ENCODE measurements at regions not wholly inside any gene's neighbourhood (a gene's known extent, or its start where the extent isn't known, plus 50 kb on each side); places are given as distances from the start of the nearest gene placed in this dataset.

DNA sequence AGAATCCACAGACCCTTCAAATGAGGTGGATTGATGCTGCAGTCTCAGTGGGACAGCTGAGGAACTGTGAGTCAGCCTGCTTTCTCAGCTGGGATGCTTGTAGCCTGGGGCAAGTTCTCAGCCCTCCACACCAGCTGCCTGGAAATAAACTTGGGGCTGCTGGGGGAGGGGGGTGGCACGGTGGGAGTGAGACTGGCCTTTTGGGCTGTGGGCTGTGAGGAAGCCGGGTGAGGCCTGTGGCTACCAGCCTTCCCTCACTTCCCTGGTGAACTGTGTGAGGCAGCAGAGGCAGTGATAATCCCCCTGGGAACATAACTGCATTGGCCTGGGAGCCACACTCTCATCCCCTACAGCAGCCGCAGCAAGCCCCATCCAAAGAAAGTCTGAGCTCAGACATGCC, 114.5 kb upstream of the GUCY1A1 start:
- no peak for DNase-seq

DNA sequence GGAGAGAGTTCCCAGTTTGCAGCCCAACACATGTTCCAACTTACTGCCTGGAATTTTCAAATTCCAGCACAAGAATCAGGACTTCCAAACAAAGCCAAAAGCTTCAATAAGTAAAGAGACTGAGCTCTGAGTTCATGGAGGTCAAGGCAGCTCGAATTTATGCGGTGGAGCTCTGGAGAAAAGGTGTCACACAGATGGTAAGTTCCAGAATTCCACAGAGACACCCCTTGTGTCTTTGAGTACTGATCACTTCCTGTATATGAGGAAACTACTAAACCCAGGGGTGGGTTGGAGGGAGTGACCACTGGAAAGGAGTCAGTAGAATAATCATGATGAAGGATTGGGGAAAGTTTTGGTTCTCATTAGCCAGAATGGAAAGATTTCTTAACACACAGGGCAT, 118.5 kb upstream of the GUCY1A1 start:
- DNase-seq = no peak

DNA sequence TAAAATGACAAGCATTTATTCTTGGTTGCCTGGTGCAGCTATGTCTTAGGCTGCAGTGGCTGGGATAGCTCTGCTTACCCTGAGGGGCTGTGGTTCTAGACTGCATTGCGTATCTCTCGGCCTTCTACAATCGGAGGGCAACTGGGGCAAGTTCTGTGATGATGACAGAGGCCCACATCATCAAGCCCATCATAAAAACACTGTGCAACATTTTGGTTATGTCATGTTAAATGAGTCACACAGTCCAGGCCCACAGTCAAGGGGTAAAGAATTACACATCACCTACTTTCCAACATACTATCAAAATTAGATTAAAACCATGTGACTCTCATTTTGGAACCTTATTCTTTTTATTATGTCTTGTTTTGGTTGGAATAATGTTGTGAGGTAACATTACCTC, 120.2 kb upstream of the GUCY1A1 start:
- no peak for DNase-seq

DNA sequence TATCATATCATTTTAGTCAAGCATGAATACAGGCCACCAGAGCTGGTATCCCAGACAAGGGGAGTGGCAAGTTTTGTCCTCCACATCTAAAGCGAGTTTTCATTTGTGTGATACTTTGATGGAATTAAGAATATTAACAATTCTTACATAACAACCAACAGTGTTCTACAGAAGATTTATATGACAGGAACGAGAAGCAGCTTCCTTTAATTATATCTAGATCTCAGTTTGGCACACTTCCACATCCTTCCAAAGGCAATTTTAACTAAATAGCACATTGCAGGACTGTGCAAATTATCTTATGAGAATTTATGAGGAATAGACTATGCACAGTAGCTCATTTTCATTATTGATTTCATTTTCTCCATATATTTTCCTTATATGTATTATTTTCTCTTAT, 121.2 kb upstream of the GUCY1A1 start:
- no peak for DNase-seq

DNA sequence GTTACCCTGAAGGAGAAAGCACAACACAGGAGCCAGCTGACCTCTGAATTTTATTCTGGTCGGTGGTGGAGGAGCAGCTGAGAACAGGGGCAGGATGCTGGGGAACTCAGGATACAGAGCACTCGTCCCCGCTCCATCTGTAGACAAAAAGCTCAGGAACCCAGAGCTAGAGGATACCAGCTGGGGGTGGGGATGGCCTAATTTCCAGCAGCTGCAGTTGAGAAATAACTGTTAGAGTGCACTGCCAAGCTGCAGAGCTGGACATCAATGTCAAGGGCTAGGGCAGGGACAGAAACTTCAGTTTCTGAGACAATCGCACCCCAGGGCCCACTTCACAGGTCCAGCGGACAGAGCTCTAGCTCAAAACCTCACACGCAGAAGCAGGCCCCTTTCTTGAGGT, 122.1 kb upstream of the GUCY1A1 start:
- DNase-seq = no peak

DNA sequence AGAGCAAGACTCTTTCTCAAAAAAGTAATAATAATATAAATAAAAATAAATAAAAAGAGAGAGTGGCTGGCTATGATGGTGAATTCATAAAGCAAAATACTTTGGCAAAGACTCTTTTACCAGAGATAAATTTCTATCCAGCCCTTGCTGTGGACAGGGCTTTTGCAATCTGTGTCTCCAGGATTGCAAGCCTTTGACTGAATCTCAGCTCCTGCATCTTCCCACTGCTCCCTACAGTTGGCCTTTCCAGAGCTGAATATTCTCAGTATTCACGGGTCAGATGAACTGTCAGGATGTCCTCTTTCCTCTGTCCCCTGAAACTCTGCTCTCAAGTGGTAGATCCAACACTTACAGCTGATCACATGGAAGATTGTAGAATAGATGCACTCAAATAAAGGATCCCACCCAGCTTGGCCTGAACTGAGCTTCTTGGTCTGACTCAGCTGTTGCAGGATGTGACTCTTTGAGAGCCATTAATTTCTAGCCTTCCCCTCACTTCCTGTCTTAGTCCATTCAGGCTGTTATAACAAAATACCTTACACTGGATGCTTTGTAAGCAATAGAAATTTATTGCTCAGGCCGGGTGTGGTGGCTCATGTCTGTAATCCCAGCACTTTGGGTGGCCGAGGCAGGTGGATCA, 123.4 kb upstream of the GUCY1A1 start:
- DNase-seq = no peak

DNA sequence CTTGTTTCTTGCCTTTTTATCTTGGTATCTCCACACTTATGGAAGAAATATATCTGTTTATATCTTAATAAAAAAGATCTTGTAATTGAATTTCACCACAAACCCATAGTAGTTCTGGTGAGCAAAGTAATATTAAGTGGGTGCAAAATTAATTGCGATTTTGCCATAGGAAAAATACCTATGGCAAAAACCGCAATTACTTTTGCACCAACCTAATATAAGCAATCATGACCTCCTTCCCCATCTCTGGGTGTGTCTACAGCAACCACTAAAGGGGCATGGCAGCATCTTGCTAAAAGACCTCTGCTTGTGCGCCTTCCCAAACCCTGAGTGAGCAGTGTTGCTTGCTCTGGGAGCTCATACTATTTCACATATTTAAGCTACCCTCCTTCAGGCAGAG, 124.2 kb upstream of the GUCY1A1 start:
- no peak for DNase-seq

DNA sequence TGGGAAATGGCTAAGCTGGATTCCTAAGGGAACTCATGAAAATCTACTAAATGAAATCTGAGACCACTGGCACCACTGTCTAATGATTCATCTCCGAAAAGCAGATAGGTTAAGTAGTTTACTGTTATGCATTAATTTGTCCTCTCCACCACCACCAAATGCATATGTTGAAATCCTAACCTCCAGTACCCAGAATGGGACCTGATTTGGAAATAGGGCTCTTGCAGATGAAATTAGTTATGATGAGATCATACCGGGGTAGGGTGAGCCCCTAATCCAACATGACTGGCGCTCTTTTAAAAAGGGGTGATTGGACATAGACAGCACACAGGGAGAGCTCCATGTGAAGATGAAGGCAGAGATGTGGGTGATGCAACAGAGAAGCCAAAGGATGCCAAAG, 124.9 kb upstream of the GUCY1A1 start:
- DNase-seq = no peak

DNA sequence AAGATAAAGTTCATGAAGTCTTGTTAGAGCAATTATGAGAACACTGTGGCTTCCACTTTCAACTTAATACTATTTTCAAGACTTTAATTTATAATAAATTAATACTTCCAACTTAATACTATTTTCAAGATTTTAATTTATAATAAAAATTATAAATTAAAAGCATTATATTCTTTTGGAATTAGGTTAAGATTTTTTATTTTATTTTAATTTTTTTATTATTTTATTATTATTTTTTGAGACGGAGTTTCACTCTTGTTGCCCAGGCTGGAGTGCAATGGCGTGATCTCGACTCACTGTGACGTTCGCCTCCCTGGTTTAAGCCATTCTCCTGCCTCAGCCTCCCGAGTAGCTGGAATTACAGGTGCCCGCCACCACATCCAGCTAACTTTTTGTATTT, 126.0 kb upstream of the GUCY1A1 start:
- no peak for DNase-seq

DNA sequence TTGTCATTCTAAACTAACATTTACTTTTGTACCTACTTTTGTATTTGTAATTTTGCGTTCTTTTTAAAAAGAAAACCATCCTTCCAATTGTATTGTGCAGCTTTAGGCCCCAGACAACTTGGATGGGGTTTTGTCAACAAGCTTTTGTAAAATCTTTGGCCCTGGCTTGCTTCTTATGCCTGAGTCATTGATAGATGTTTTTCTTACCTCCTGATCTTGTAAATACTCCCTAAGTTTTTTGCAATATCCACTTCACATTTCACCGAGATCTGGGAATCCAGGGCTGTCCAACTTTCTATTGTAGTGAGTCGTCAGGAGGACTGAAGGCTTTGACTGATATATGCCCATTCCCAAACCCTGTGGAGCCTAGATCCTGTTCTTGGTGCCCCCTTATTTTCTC, 126.9 kb upstream of the GUCY1A1 start:
- DNase-seq = no peak

DNA sequence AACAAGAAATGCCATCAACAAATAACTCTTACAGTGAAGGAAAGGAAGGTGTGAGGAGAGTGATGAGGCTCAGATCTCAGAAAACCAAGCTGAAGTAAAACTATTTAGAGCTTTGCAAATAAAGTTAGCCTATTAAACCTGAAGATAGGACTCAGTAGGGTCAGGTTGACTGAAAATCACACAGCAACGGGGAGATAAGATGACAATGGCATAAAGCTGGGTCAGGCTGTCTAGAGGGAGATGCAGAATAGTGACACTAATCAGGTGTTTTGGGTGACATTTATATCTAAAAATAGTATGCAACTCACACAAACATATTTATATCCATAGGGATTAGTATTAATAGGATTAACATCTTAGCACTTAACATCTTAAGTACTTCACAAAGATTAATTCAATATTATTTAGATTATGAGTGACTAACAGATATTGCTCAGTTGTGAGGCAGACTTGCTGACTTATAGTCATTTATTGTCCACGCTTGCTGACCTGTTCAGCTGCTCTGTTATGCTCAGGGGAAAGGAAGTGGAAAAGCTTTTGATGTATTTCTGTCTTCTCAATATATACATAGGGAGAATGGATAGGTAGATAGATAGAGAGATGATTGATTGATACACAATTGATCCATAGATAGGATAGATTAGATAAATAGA, 130.7 kb upstream of the GUCY1A1 start:
- DNase-seq = no peak

DNA sequence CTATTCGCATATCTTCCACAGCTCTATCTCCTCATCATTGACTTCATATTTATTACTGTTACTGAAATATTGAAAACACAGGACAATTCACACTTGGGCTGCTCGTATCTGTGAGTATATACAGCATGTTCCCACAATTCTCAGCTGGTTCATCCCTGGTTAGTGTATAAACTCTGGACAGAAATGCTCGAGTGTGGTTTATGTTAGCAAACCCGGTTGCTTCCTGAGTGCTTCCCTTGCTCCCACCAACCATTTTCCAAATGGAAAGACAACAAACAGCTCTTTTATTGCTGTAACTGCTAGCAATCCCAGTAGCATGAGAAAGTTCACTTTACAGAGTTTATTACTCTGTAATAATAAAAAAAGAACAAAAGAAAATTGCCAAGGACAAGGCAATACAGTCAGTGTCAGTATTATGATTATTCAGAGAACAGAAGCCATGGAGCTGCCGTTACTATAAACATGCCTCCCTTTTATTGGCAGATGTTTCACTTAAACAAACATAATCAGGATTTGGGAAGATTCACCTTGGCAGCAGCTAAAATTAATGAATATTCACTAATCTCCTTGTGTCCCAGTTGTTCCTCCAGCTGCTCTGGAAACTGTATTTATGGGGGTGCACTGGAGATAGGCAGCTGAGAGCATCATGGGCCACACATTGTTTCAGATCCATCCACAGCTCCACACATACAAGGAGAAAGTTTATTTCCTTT, 134.1 kb upstream of the GUCY1A1 start:
- no peak for DNase-seq

DNA sequence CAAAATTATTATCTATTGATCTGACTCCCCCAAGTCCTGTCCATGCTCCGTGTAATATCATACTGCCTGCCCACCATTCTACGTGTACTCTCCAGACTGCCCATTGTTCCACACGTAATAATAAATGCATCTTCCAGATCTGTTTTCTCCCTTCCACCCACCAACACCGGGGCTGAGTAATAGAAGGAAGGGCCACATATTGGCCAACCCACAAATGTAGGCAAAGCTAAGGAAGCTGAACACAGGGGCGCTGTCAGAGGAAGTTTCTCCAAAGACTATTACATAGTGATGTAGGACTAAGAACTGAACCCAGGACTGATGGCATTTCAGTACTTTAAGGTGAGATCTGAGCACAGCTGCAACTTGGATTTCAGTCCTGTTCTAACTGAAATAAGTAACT, 135.8 kb upstream of the GUCY1A1 start:
- DNase-seq = no peak

DNA sequence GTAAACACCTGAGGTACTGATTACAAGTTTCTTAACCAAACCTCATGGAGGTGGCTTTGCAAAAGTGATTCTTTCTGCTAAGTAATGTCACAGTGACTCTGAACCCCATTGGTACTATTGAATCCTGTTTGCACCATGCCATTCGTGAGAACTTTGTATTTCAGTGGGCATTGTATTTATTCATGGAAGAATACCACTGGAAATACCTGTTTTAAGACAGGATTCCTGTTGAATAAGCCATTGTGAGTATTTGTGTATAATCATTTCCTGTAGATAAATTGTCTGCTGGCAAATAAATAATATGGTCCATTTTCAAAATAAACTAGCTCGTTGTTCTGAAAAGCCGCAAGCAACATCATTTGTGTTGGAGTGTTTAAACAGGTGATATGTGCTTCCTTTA, 136.4 kb upstream of the GUCY1A1 start:
- no peak for DNase-seq

DNA sequence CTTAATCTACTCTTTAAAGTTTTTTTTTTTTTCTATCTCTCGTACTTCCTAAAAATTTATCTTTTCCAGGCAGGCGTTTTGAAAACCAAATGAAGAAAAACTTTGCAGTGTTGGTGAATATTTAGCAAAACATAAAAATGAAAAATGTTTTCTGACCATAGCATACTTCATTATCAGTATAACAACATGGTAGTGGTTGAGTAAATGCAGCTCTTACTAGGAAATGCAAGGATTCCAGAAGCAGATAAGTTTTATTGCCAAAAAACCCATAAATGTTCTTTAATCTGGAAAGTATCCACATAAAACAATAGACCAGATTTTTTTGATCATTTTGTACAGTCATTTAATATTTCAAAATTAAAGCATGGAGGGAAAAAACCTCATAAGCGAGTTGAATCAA, 136.9 kb upstream of the GUCY1A1 start:
- no peak for DNase-seq

DNA sequence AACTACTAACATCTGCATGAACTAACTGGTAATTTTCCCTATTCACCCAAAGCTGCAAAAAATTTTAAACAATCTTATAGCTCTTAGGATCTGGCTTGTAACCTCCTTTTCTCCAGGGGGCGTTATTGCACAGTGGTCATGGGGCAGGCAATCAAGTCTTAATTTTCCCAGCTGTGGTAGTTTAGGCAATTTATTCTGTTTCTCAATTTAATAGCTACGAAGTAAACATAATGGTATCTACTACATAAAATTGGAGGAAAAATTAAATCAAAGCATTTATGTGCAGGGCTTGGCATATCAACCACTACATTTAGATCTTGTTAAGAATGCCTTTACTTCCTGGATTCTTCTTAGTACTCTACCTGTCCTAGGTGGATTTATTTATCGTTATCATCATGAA, 137.4 kb upstream of the GUCY1A1 start:
- no peak for DNase-seq

DNA sequence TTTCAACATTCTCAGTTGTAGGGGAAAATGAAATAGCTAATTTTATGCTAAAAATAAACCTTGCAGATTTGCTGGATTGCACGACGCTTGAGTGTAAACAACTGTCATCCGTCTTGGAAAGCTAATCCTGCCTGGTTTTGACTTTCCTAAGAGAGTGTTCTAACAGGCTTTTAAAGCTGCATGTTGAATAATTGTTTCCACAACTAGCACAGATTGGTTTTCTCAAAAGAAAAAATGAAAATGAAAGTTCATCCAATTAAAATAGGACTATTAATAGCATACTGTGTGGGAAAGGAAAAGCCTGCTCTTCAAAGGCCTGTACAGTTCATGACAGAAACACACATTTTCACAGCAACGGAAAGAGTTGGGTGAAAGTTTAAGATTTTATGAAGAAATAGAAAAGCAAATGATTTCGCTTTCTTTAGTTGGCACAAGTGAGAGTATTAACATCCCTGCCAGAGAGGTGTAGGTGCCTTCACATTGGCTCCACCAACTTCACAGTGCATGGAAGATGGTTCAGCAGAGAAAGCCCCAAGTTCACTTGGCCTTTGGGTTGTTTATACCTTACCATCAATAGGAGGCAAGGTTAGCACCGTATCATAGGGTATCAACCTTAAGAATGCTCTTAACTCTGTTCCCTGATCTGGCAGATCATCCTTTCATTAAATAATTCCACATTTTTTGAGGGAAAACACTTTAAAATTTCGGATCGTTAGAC, 140.0 kb upstream of the GUCY1A1 start:
- no peak for DNase-seq

DNA sequence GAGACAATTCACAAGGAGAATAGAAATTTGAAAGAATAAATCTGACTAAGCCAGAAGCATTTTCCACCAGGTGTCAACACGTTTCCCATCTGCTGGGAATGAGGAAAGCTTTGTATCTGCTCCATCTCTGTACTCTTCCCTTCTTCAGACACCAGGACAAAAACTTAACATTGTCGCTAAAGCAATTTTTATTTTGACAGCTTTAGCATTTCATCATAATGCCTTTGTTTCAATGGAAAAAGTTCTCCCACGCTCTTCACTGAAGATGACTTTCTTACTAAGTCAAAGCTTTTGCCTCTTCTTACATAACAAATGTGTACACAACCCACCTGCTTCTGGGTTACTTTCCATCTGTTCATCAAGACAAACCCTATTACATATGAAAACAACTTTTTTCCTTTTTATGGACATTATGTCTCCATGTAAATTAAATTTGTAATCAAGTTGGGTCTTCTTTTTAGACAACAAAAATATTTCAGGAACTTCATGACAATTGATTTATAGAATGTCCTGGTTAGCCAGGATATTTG, 141.7 kb upstream of the GUCY1A1 start:
- no peak for DNase-seq

DNA sequence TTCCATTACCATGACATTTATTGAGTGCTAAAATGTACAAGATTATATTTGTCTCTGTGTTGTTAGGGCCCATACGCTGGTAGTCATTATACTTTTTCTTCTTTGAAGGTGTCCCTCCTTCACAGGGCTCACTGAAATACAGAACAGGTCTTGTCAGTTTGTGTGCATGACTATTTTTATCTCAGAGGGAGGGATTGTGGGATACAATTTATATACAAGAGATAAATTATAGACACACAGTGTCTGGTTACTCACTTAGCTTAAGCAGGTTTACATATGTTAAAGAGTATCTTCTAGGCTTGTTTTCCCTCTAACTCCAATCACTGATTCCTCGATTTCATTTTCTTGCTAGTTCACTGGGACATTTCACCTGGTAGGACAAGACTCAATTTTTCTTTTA, 143.3 kb upstream of the GUCY1A1 start:
- DNase-seq = no peak

DNA sequence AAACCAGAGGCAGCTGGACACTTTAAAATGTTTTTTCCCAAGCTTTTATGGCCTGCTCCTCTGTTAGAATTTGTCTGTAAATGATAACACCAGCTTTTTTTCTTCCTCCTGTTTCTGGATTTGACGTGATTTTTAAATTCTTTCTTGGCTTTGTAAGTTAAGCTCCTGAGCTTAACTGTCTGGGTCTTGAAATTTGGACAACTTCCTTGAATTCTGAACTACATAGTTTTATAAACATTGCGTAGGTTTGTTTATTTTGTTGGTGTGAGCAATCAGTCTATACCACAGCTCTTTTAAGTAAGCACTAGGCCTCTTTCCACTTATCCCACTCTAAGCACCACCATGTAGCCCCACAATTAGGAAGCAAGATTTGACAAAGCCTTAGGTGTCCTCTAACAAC, 144.4 kb upstream of the GUCY1A1 start:
- DNase-seq = no peak

DNA sequence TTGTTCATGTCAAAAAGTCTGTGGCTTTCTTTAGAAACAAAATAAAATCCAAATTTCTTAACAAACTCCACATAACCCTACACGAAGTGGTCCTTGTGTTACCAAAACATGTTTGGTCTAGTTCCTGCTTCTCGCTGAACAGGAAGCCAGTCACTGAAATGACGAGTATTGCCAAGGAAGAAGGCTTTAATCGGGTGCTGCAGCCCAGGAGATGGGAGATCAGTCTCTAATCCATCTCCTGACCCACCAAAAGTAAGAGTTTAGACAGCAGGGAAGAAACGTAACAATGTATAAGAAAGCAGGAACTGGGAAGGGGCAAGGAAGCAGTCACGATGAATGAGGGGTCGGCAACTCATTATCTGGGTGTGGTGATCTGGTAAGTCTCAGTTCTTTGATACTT, 144.6 kb upstream of the MAP9 start:
- DNase-seq = no peak

DNA sequence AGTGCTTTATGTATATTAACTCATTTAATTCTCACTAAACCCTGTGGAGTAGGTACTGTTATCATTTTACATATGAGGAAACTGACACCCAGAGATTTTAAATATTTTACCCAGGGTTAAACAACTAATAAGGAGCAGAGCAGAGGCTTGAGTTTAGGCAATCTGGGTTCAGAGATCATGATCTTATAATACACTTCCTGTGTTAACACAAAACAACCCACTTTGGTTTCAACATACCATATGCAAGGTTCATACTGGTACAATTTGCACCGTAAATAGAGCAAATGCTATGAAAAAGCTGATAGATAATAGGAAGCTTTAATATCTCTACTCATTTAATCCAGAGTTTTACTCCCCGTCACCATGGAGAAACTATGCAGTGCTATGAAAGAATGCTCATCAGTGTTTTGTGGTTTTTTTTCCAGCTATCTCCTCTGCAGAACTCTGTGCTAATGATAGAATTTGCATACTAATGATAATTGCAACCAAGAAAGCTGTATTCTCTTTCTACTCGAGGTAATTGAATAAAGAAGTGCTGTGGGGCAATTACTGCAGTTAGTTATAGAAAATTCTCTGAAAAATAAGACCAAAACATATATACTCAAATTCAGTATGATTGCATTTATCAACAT, 138.8 kb upstream of the MAP9 start:
- no peak for DNase-seq

DNA sequence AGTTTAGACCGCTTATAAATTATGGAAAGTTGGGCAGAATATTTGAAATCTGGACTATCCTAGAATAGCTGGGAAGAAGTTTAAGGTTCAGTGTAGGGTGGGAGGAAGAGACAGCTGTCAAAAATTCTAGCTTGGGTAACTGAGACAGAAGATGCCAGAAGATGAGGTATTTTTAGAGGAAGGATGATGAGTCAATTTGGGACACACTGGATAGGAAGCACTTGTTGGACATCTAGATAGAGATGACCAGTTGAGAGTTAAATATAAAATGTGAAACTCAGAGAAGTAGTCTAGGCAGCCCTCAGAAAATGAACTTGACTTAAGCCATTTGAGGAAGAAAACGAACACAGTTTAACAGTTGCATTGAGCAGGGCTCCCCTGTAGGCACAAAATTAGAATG, 137.9 kb upstream of the MAP9 start:
- DNase-seq = no peak

Measured in activated CD8-positive, alpha-beta memory T cell treated with anti-CD3 and anti-CD28 coated beads, Interleukin-2, amount 50 U/mL, for 48 hours (primary cell).